ENCODE measurements at regions not wholly inside any gene's neighbourhood (a gene's known extent, or its start where the extent isn't known, plus 50 kb on each side); places are given as distances from the start of the nearest gene placed in this dataset.

DNA sequence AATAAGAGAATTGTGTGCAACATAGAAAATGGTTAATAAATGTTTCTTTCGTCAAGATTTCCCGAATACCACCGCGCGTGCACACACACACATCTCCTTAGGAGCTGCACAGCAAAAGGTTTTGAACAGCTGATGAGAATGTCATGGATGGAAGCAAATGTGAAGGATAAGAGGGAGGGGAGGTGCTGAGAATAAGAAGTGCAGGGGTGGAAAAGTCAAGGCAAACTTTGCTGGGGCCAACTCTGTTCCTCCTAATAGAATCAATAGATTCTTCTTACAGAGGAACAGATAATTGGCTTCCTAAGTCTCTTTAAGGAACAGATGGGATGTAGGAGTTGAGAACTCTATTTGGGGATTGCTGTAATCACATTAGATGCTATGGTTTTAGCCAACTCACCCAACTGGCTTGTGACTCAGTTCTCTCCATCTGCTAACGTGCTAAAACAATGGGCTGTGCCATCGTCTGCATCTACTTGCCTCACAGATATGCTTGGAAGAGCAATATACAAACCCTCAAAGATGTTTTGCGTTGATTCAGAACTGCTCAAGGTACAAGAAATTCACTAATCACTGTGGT lies 408.2 kb upstream of the CELF2 start:
- Mint-ChIP-seq H3K4me1 (ENCODE audit: low read depth) (no peaks in the 10 kb centered on the region), H3K27ac (no peak overlapping the region), H3K9me3 (peaks cover 4% of the 10 kb centered on the region), H3K36me3 (ENCODE audit: low read depth) (no peaks in the 10 kb centered on the region), H3K27me3 (peaks cover 14% of the 10 kb centered on the region), H3K4me3 (no peak overlapping the region)

DNA sequence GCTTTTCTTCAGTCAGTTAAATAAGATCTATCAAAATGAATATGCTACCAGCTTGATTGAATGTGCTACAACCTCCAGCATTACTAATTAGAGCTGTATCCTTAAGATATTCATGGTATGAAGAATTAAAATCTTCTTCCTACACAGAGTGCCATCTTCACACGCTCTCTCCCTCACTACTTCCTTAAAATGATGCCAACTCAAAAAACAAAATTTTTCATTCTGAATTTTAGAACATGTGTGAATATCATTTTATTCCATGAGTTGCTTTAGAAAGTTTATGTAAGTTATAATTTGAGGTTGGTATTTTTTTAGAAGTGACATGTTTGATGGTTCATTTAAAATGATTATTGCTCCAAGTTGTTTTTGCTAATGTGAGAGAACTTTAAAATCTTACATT lies 407.5 kb upstream of the CELF2 start:
- Mint-ChIP-seq H3K36me3 (ENCODE audit: low read depth) (no peaks in the 10 kb centered on the region), H3K27ac (no peak overlapping the region), H3K27me3 (peaks cover 14% of the 10 kb centered on the region), H3K4me3 (no peak overlapping the region), H3K4me1 (ENCODE audit: low read depth) (no peaks in the 10 kb centered on the region), H3K9me3 (peaks cover 4% of the 10 kb centered on the region)

DNA sequence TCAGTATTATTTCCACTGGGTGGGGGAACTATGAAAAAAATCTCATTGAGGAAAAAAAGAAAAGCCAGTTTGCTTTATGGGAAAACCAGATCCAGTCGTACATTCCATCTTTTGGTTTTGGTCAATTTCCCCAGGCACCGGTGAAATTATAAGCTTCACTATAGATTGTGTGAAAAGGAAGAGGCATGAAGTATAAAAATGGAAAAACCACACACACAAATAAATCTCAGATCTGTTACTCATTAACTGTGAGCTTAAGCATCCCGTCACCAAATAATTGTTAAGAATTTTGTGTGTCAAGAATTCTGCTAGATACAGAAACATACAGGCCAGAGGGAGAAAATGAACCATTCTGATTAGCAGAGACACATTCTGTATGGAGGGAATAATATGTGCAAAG lies 405.5 kb upstream of the CELF2 start:
- Mint-ChIP-seq H3K36me3 (ENCODE audit: low read depth) (no peaks in the 10 kb centered on the region), H3K4me3 (no peak overlapping the region), H3K27me3 (peaks cover 14% of the 10 kb centered on the region), H3K9me3 (no peaks in the 10 kb centered on the region), H3K4me1 (ENCODE audit: low read depth) (no peaks in the 10 kb centered on the region), H3K27ac (no peak overlapping the region)

DNA sequence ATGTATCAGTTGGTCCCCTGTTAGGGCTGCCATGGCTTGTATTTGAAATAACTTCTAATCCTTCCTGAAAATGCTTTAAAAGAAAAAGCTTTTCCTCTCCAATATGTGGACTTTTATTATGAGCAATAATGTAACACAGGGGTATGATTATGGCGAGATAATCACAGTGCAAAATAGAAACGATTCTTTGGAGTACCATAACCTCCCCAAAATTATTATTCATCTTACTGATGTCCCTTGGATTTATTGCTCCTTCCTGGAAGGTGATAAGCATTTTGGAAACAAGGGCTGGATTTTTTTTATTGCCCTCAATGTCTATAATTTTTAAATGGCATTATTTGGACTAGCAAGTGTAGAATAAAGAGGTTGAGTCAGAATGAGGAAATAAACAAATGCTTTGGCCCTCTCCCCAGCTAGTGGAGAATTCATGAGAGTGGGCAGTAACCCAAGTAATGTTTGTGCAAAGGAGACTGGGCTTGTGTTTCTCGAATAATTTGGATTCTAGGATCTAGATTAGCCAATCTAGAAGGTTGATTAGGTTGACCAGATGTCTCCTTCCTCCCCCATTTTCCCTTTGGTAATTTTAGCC lies 403.9 kb upstream of the CELF2 start:
- no peak overlapping the region for H3K27ac Mint-ChIP-seq
- H3K4me3 Mint-ChIP-seq: no peak overlapping the region
- H3K36me3 Mint-ChIP-seq (ENCODE audit: low read depth): no peaks in the 10 kb centered on the region
- H3K9me3 Mint-ChIP-seq: no peaks in the 10 kb centered on the region
- peaks cover 15% of the 10 kb centered on the region for H3K27me3 Mint-ChIP-seq
- no peaks in the 10 kb centered on the region for H3K4me1 Mint-ChIP-seq (ENCODE audit: low read depth)

DNA sequence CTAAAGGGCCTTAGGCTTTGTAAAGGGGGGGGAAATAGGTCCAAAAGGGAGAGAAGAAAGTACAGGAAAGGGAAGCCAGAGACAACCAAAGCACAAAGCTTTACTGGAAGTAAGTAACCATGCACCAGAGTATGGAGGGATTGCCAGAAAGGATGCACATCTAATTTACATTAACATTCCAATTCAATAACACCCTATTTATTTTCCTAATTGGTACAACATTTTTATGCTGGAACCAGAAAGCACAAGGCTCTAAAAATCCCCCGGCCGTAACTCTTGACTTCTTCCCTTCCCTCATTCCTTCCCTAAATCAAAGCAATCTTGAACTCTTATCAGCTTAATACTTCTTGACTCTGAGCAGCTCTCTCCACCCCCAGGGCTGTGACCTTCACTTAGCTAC lies 400.0 kb upstream of the CELF2 start:
- no peaks in the 10 kb centered on the region for H3K36me3 Mint-ChIP-seq (ENCODE audit: low read depth)
- no peaks in the 10 kb centered on the region for H3K4me1 Mint-ChIP-seq (ENCODE audit: low read depth)
- H3K9me3 Mint-ChIP-seq: no peaks in the 10 kb centered on the region
- H3K27me3 Mint-ChIP-seq: peaks cover 5% of the 10 kb centered on the region
- no peak overlapping the region for H3K4me3 Mint-ChIP-seq
- H3K27ac Mint-ChIP-seq: no peak overlapping the region

DNA sequence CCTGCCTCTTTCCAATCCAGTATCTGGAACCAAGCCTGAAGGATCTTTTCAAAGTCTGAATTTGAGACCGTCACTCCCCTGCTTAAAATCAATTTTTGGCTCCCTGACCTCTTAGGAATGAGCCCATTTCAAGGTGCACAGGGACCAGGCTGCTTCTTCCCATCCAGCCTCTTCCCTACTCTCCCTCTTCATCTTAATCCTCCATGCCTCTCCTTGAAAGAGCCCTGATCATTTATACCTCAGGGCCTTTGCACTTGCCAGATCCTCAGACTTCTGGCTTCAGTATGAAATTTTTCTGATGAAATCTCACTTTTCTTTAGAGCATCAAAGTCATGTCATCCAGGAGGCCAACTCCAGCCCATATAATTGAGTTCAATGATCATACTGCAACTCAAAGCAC lies 399.5 kb upstream of the CELF2 start:
- Mint-ChIP-seq H3K9me3 (no peaks in the 10 kb centered on the region), H3K36me3 (ENCODE audit: low read depth) (no peaks in the 10 kb centered on the region), H3K4me1 (ENCODE audit: low read depth) (no peaks in the 10 kb centered on the region), H3K27ac (no peak overlapping the region), H3K4me3 (no peak overlapping the region), H3K27me3 (peaks cover 5% of the 10 kb centered on the region)

DNA sequence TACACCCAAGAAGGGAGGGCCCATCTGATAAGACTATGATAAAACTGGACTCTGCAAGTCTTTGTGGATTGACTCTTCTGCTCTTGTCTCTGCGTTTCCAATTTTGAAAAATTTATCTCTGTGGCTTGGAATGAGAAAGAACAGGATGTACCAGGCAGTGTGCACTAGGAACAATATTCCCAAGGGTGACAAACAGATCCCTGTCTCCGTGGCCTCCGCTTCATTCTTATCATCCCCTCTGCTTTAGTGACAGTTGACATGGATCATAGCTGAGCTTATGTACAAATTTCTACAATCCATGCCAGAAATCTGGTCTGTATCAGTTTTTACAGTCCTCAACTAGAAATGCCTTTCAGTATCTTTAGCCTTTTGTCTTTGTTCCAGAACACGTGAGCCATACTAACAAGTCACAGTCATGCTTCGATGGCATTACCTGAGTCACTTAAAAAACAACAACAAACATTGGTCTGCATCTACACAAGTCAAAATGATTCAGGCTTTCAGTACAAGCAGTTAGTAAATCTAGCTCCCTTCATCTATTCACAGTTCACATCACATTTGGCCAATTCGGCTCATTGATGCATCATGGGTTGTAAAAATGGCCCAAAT lies 393.6 kb upstream of the CELF2 start:
- Mint-ChIP-seq H3K36me3 (ENCODE audit: low read depth) (no peaks in the 10 kb centered on the region), H3K27ac (no peak overlapping the region), H3K4me1 (ENCODE audit: low read depth) (no peaks in the 10 kb centered on the region), H3K4me3 (no peak overlapping the region), H3K27me3 (no peaks in the 10 kb centered on the region), H3K9me3 (no peaks in the 10 kb centered on the region)

DNA sequence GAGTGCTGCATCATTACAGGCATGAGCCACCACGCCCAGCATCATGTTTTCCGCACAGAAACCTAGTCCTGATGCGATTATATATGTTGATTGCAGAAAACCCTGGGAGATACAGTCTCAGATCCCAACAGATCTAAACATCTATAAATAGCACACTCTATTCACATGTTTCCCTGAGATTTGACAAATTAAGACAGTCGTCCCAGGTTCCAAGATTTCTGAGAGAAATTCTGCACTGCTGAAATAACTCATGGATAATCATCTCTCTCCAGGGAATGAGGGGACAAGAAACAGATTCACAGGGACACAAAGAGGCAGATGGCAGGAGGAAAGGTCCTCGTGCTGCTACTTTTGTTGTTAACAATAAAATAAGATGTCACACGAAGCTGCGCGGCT lies 393.1 kb upstream of the CELF2 start:
- no peaks in the 10 kb centered on the region for H3K9me3 Mint-ChIP-seq
- no peak overlapping the region for H3K27ac Mint-ChIP-seq
- no peaks in the 10 kb centered on the region for H3K36me3 Mint-ChIP-seq (ENCODE audit: low read depth)
- no peaks in the 10 kb centered on the region for H3K27me3 Mint-ChIP-seq
- H3K4me3 Mint-ChIP-seq: no peak overlapping the region
- no peaks in the 10 kb centered on the region for H3K4me1 Mint-ChIP-seq (ENCODE audit: low read depth)

DNA sequence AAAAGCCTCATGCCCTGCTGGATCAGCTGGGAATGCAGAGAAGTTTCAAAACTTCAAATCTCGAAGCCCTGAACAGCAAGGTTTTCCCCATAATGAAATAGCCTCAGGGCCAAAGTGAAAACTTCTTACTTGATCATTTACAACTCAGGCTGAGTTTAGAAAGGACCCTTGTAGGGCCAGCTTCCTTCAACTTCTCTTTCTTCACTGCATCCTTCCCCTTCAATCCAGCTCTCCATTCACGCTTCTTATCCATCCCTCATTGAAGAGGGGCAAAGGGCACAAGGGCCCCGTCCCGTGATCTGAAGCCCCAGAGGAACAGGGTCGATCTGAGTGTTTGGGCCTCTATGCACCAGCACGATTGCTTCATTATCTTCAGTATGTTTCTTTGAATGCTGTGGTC lies 392.2 kb upstream of the CELF2 start:
- peaks cover 6% of the 10 kb centered on the region for H3K27me3 Mint-ChIP-seq
- H3K4me3 Mint-ChIP-seq: no peak overlapping the region
- H3K4me1 Mint-ChIP-seq (ENCODE audit: low read depth): no peaks in the 10 kb centered on the region
- H3K27ac Mint-ChIP-seq: no peak overlapping the region
- no peaks in the 10 kb centered on the region for H3K36me3 Mint-ChIP-seq (ENCODE audit: low read depth)
- no peaks in the 10 kb centered on the region for H3K9me3 Mint-ChIP-seq

DNA sequence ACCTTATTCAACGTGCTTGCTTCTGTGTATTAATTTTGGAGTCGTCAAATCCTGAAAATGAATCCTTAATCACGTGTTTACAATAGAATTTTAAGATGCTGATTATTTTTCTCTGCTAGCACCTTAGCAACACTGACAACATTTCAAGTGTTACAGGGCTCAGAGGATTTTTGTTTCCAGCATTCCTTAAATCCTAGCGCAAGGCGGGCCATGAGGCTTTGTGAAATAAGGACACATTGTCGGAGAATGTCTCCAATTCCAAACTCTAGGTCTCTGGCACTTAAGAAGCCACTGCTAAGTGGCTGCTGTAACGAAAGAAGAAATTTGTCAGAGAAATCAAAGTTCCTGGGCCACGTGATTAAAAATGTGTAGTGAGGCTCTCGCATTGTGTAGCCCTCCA lies 390.9 kb upstream of the CELF2 start:
- Mint-ChIP-seq H3K4me3 (no peak overlapping the region), H3K27ac (no peak overlapping the region), H3K9me3 (no peaks in the 10 kb centered on the region), H3K27me3 (peaks cover 11% of the 10 kb centered on the region), H3K36me3 (ENCODE audit: low read depth) (no peaks in the 10 kb centered on the region), H3K4me1 (ENCODE audit: low read depth) (no peaks in the 10 kb centered on the region)

DNA sequence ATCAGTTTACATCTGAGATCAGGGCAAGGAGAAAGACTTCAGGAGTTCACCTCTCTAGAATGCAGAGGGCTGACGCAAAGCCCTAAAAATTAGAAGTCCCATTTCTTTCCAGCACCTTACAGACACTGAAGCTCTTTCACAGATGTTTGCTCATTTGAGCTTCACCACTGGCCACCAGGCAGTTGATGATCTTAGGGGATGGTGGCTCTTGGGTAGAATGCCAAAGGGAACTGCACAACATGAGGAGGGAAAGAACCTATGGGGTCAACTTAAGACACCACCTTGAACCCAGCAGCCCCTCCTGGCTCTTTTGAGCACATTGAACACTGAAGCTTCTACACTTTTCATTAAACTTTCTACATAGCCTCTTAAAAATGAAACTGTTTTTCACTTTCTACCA lies 390.3 kb upstream of the CELF2 start:
- Mint-ChIP-seq H3K4me3 (no peak overlapping the region), H3K27me3 (peaks cover 11% of the 10 kb centered on the region), H3K9me3 (no peaks in the 10 kb centered on the region), H3K36me3 (ENCODE audit: low read depth) (no peaks in the 10 kb centered on the region), H3K4me1 (ENCODE audit: low read depth) (no peaks in the 10 kb centered on the region), H3K27ac (no peak overlapping the region)

DNA sequence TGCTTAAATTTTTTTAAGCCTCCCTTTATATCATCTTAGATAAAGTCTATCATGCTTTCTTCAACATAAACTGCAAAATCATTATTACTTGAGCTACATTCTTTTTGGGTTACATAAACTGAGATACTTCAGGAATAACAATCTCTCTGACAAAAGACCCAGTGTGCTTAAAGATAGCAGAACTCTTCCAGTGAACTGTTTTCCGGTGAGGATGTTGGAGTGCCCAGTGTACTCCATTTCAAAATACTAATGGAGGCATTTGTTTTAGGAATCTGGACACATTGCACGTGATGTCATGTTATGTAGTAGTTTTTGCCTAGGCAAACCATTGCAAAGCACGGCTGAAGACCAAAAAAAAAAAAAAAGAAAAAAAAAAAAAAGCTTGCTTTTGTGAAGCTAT lies 388.2 kb upstream of the CELF2 start:
- H3K4me1 Mint-ChIP-seq (ENCODE audit: low read depth): no peaks in the 10 kb centered on the region
- no peaks in the 10 kb centered on the region for H3K9me3 Mint-ChIP-seq
- H3K36me3 Mint-ChIP-seq (ENCODE audit: low read depth): no peaks in the 10 kb centered on the region
- H3K4me3 Mint-ChIP-seq: no peak overlapping the region
- peaks cover 11% of the 10 kb centered on the region for H3K27me3 Mint-ChIP-seq
- H3K27ac Mint-ChIP-seq: no peak overlapping the region

DNA sequence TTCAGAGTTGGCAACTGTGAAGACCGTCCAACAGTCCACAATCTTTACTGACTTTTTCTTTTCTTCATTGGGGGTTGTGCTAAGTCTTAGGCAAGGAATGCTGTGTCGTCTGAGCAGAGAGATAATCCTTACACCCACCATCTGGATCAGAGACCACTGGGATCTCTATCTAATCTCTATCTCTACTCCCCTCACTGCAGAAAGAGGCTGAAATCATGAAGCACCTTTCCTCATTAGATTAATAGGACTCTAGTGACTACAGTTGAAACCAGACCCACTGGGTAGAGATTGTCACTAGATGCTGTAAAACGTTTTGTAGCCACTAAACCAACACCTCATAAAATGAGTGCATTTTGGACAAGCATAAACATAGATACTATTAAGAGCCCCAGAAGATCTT lies 387.4 kb upstream of the CELF2 start:
- H3K9me3 Mint-ChIP-seq: no peaks in the 10 kb centered on the region
- H3K27me3 Mint-ChIP-seq: peaks cover 11% of the 10 kb centered on the region
- H3K27ac Mint-ChIP-seq: no peak overlapping the region
- no peaks in the 10 kb centered on the region for H3K4me1 Mint-ChIP-seq (ENCODE audit: low read depth)
- H3K4me3 Mint-ChIP-seq: no peak overlapping the region
- H3K36me3 Mint-ChIP-seq (ENCODE audit: low read depth): no peaks in the 10 kb centered on the region

DNA sequence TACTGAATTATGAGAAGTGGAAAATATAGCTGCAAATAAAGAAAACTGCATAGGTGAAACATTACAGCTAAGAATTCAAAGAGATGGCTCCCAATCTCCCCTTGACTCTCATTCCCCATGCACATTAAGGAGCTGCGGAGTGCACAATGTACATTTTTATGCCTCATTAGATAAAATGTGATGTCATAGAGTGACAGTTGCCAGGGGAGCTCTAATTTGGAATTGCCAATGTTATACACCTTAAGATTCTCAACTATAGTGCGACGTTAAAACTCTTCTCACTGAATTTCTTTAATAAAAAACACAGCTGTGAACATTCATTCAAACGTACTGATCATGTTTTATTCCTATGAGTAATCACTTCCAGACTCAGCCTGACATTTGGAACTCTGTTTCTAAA lies 386.9 kb upstream of the CELF2 start:
- peaks cover 11% of the 10 kb centered on the region for H3K27me3 Mint-ChIP-seq
- H3K36me3 Mint-ChIP-seq (ENCODE audit: low read depth): no peaks in the 10 kb centered on the region
- no peaks in the 10 kb centered on the region for H3K4me1 Mint-ChIP-seq (ENCODE audit: low read depth)
- no peak overlapping the region for H3K4me3 Mint-ChIP-seq
- no peaks in the 10 kb centered on the region for H3K9me3 Mint-ChIP-seq
- H3K27ac Mint-ChIP-seq: no peak overlapping the region

DNA sequence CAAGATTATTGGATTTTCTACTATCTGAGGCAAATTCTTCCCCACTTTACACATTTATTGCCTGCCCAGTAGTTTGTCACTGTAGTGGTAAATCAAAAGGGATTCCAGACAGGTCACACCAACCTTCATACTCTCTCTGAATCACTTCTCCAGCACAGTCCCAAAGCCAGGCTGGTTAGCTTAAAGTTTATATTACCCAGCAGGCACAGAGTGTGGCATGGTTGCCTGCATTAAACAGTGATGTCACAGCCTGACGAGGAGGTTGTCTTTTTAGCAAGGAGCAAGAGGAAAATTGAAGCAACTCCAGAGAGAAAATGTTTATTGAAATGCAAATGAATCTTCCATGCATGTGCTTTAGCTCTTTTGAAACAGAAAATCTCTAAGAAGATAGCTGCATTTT lies 375.5 kb upstream of the CELF2 start:
- H3K36me3 Mint-ChIP-seq (ENCODE audit: low read depth): no peaks in the 10 kb centered on the region
- no peaks in the 10 kb centered on the region for H3K9me3 Mint-ChIP-seq
- H3K4me3 Mint-ChIP-seq: no peak overlapping the region
- no peaks in the 10 kb centered on the region for H3K4me1 Mint-ChIP-seq (ENCODE audit: low read depth)
- peaks cover 9% of the 10 kb centered on the region for H3K27me3 Mint-ChIP-seq
- H3K27ac Mint-ChIP-seq: no peak overlapping the region

DNA sequence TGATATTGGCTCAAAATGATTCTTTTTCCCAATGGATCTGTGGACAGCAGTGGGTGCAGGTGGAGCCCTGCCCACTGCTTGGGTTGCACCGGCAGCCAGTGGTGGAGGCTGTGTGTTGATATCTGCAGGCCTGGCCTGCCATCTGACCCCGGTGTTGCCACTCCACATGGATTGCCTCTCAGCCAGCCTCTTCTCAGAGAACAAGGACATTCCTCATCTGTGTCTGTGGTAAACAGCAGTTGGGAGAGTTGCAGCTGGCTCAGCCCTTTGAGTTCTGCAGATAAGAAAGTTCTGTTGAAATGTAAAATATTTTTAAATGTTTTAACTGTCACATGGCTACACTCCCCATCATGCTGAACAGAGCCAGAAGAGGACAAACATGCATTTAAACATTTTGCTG lies 374.9 kb upstream of the CELF2 start:
- peaks cover 6% of the 10 kb centered on the region for H3K27me3 Mint-ChIP-seq
- H3K36me3 Mint-ChIP-seq (ENCODE audit: low read depth): no peaks in the 10 kb centered on the region
- no peak overlapping the region for H3K27ac Mint-ChIP-seq
- H3K4me3 Mint-ChIP-seq: no peak overlapping the region
- H3K9me3 Mint-ChIP-seq: no peaks in the 10 kb centered on the region
- H3K4me1 Mint-ChIP-seq (ENCODE audit: low read depth): no peaks in the 10 kb centered on the region

All from stimulated activated naive CD8-positive, alpha-beta T cell treated with anti-CD3 and anti-CD28 coated beads, Interleukin-15, Interleukin-2, amounts not matched to agents 100 ng/mL and 50 ng/mL, for 24 hours (primary cell).